ENCODE measurements at regions not wholly inside any gene's neighbourhood (a gene's known extent, or its start where the extent isn't known, plus 50 kb on each side); places are given as distances from the start of the nearest gene placed in this dataset.

DNA sequence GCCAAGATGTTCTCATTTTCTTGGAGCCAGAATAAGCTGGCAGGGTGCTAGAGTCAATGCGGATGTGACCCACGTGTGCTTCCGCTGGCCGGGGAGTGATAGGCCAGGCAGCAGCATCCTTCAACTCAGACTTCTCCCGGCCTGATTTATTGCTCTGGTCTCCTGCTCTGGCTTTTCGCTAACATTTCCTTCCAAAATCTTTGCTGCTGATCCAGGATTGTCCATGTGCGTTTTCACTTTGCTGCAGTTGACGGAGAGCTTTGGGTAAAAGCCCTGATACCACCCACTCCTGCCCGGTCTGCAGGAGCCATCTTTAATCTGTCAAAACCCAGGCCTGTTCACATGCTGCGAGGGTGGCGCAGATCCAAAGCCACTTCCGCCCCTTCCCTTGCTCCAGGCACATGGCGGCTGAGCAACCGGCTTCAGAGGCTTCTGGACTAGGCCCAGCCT, 106.8 kb downstream of the CYP26A1 start:
- DNase-seq, result no peak

DNA sequence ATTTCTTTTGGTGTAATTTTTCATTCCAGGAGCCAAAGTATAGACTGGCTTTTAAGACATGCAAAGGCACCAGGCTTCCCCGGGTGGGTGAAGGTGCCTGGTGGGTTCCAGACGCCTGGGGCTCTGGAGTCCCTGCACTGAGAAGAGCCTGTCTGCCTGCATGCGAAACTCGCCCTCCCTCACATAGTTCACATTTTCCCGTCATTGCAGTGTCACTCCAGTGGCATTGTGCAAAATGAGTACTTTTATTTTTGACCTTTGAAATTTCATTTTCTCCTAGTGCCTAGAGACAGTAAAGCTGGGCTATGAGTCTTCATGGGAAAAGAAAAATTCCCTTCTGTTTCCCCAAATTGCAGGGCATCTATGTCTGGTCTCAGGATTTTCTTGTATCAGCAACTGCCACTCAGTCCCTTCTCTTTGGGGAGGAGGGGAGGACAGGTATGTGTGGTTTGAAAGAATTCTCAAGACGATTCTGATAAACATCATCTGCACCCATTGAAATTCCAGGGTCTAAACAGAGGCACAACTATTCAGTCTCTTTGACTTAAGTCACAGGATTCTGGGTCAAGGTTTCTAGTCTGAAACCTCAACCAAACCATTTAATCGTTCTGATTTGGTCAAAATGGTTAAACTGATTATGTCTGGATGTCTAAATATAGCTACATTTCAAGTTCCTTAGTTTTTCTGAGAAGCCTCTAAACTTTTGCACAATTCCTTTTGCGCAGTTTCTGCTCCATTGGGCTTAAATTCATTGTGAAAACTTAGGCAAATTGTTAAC, 107.8 kb downstream of the CYP26A1 start:
- no peak for DNase-seq

DNA sequence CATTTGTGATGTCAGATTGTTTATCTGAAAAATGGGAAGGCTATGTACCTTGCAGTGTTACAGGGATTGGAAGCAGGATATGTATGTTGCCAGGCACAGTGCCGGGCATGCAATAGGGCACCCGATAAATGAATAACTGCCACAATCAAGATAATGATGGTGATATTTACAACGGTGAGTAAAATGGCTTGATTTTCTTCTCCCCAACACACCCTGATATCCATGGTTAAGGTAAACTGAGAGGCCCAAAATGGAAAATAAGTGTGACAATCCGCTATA, 108.3 kb downstream of the CYP26A1 start:
- DNase-seq, result no peak

DNA sequence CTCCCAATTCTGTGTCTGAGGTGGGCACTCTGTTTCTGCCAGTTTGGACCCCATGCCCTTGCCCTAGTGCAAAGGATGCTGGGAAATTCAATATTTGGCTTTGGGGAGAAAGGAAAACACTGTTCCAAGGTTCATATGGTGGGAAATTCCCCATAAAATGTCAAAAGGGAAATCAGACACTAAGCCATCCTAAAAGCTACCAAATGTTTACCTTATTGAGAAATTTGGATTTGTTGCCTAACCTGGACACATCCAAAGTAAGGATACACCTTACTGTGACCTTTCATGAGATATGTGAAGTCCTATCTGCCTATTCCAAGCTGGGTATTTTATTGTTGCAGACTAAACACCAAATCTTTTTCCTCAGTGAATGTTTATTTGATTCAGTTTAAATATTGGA, 109.1 kb downstream of the CYP26A1 start:
- no peak for DNase-seq

DNA sequence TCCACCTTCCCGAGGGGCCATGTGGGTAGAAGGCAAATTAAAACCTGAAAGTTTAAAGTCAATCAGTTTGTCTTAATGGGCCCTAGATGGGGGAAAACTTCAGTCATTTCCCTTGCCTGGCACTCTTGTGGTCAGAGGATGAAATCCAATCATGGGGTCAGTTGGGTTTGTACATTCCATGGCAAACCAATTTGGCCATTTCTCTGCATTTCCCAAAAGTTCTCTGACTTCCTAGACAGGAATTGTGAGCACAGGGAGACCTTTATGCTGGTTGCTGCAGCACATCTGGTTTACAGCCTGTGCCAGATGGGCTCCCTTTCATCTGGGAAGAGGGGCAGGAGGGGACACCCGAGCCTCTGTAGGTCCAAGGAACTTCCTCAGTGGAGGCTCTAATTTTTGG, 113.0 kb downstream of the CYP26A1 start:
- no peak for DNase-seq

DNA sequence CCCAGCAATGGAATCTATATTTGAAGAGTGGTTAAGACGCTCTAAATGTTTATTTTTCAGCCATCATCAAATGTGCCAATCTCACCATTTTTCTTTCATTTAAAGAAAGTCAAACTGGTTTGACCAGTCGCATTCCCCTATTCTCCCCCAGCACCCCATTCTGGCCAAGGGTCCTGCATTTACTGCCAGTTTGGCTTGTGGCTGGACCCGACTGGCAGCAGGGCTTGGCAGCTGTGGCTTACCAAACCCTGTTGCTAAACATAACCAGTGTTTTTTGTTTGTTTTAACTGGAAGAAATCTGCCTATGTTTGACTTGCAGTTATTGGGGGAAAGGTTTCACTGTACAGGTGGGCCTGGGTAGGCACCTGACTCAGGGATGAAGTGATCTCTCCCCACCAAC, 116.3 kb downstream of the CYP26A1 start:
- DNase-seq, result no peak

DNA sequence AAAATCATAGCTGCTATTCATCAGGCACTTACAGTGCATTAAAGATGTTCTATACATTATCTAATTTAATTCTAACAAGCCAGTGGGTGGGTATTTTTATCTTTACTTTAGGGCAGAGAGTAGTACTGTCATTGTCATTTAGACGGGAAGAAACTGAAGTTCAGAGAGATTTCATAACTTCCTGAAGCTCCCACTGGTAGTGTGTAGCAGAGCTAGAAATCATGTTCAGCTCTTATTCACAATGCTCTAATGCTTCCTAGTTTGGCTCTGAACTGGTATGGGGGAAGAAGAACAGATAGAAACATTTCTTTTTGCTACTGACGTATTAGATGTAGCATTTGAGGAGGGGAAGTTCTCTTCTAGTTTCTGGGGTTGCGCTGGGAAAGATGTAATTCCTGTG, 116.7 kb downstream of the CYP26A1 start:
- DNase-seq, result no peak

DNA sequence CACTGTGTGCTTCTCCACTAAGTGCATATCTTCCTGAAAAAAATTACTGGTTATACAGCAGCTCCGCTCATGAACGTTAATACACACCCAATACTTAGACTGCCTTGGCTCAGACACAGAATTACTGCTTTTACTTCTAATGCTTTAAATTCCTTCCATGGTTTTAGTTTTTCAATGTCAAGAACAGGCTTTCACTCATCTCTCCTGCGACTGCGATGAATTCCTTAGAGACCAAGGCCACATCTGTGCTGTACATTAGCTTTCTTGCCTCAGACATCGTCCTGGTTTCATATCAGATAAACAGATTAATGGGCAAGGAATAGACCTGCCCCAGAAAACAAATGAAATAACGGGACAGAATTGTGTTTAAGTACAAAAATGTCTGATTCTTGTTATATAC, 120.2 kb downstream of the CYP26A1 start:
- peak; percentile 71 for DNase-seq

DNA sequence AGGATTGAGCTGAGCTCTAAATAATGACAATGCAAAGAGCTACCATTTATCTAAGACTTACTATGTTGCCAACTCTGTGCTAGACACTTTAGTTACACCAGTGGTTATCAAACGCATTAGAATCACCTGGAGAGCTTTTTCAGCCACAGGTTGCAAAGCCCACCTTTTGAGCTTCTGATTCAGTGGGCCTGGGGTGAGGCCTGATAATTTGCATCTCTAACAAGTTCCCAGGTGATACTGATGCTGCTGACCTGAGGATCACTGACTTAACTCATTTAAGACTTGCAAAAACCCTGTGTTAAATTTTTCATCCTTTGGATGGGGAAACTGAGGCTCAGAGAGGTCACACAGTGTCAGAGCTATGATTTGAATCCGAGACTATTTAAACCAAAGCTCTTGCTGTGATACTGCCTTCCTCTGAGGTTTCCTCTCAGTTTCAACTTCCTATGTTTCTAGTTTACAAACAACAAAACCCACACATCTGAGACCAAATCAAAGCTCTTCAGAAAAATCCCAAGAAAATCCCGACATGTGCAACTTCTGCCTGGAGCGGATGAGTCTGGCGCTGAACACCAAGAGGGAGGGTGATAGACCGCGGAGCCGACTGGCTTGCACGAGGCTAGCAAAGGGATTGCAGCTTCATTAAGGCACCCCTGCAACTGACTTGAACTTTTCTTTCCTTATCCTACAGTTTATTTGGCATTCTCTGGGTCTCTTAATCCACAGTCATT, 124.9 kb downstream of the CYP26A1 start:
- DNase-seq, result no peak

DNA sequence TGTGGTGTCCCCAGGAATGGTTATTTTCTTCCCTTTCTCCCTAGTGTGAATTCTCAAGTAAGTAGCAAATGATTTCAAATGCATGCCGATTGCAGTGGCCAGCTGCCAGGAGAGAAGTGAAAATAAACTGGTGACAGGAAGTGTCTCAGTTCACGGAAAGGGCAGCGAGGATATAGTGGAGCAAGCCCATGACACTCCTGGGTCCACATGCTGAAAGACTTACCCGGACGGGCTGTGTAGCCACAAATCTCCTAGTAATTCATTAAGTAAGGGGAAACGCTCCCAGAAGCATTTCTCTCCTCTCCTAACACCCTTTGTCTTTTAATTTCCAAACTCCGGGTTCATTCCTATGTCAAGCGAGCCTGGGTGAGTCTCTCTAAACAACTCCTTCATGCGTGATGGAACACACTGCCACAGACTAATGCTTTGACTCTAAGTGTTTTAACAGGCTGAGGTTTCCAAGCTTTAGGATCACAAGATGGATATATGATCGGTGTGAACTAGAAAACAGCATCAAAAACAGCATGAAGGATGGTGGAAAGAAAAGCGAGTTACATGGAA, 125.6 kb downstream of the CYP26A1 start:
- DNase-seq, result peak; percentile 88

DNA sequence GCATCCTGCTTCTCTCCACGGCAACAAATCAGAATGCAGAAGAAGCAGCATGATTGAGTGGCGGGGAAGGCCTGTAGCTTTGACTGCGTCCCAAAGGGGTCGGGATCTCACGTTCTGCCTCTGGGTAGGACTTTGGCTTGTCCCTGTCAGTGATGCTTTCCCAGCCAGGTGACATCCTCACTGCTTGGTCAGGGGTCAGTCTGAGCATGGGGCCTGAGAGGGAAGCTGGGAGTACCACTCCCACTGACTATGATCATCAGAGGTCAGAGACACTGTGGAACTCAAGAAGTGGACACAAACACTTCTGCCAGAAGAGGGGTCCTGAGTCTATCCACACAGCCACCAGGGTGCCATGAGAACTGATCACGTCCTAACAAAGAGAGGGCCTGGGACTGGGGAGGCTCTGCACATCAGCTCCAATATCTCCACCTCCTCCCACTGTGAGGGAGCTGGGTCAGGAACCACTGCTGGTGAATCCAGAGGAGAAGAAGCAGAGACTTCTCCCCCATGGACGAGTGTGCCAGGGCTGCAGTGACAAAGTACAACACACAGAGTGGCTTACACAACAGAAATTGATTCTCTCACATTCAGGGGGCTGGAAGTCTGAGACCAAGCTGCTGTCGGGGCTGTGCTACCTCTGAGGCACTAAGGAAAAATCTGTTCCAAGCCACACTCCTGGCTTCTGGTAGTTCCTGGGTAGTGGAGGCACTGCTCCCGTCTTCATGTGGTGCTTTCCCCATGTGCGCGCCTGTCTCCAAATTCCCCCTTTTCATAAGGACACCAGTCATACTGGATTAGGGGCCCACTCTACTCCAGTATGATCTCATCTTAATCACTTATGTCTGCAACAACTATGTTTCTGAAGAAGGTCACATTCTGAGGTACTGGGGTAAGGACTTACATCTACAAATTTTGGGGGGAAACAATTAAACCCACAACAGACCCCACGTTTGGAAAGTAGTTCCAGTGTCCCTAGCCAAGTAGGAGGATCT, 131.1 kb downstream of the CYP26A1 start:
- DNase-seq, result no peak

DNA sequence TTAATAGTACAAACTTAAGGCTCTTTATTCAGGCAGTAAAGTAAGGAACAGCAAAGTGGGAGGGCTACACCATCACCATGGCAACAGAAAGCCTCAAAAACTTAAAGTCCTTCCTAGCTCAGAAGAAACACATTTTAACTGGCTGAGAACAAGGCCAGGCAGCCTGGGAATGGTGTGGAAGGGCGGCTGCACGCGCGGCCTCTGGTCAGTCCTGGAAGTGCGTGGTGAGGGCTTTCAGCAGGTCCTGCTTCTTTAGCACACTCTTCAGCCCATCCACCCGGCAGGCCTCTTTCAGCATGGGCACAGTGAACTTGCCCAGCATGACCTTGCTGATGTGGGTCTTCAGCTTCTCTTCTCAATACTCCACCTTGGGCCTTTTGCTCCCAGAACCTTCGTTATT, 133.0 kb downstream of the CYP26A1 start:
- DNase-seq, result no peak

DNA sequence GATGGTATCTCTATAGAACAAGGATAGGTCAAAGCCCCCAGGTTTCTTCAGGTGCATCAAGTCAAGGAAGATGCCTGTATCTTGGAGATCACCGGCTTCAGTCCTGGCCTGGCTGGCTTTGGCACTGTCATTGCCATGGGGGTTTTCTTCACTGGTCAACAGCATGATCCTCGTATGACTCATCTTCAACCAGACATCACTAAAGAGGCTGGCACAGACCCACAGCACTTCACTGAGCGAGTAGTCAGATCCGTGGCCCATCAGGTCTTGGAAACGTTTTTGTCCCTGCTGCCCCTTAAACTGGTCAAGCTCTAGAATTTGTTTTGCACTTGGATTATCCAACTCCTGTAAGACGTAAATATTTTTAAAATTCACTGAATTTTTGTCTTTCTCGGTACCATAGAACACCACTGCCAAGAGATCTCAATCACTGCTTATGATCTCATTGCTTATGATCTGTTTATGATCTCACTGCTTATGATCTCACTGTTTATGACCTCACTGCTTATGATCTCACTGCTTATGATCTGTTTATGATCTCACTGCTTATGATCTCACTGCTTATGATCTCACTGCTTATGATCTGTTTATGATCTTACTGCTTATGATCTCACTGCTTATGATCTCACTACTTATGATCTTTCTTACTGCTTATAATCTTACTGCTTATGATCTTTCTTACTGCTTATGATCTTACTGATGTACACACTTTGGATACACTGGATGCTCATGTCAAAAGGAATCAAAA, 135.2 kb downstream of the CYP26A1 start:
- DNase-seq, result no peak

DNA sequence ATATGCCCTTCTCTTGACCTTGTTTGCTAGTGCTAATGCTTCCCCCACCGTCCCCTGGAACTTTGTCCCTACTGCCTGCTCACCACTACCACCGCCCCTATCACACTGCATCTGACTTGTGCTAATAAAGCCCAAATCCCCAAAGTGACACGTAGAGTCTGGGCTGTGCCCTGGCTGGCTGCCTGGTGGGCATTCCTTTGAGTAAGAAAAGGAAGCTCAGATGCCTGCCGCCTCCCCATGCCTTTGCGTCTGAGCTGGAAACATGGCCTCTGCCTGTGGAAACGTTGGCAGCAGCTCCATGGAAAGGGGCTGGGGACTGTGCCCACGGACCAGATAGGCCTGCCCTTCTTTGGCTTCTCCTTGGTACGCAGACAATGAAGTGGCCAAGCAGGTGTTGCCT, 138.3 kb downstream of the CYP26A1 start:
- no peak for DNase-seq

DNA sequence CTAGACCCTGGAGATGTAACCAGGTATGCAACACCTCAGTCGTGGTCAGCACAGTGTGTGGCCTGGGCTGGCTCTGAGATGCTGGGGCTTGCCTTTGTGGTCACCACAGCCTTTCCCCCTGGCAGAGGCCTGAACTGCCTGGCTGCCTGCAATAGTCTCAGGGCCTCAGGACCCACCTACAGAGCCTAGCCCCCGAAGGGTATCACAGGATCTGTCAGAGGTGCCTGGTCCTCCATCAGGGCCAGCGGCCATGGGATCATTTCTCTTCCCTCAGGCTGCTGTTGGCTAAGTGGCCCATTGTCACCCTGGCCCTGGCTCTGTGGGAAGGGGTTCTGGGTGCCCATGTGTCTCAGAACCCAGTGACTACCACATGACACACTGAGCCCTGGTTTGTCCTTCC, 141.6 kb downstream of the CYP26A1 start:
- DNase-seq, result no peak

DNA sequence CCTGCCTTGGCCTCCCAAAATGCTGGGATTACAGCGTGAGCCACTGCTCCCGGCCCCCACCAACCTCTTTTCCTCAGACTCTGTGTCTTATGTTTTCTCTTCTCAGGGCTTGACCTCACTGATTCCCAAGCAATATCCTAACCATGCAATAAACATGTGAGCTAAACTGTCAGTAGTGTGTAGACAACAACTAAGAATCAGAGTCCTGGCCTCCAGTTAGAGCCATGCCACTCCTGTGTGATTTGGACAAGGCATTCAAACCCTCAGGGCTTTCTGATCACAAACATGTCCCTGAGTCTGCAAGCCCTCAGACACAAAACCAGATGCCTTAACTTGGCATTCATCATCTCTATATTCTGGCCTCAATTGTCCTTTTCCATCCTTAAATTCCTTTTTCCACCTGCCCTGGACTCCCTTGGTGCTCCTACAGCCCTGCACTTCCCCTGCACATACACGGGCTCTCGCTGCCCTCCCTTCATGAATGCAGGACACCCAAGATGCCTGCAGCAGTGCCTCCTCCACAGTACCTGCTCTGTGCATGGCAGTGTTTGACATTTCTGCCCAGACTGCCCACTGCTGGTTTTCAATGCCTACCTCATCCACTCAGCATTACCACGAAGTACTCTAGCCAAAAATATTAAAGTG, 142.8 kb downstream of the CYP26A1 start:
- no peak for DNase-seq

DNA sequence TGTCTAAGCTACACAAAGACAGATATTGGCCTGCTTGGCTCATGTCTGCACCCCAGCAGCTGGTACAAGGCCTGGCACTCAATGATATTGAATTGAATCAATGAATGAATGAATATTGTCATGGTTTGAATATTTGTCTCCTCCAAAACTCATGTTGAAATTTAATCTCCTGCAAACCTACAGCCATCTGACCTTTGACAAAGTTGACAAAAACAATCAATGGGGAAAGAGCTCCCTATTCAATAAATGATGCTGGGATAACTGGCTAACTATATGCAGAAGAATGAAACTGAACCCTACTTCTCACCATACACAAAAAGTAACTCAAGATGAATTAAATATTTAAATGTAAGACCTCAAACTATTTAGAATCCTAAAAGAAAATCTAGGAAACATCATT, 144.7 kb downstream of the CYP26A1 start:
- no peak for DNase-seq

DNA sequence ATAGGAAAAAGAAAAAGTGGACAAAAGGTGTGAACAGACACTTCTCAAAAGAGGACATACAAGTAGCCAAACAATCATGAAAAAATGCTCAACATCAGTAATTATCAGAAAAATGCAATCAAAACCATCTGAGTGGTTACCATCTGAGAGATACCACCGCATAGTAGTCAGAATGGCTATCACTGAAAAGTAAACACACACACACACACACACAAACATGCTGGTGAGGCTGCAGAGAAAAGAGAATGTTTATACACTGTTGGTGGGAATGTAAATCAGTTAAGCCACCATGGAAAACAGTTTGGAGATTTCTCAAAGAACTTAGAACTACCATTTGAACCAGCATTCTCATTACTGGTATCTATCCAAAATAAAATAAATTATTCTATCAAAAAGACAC, 145.7 kb downstream of the CYP26A1 start:
- DNase-seq, result no peak

DNA sequence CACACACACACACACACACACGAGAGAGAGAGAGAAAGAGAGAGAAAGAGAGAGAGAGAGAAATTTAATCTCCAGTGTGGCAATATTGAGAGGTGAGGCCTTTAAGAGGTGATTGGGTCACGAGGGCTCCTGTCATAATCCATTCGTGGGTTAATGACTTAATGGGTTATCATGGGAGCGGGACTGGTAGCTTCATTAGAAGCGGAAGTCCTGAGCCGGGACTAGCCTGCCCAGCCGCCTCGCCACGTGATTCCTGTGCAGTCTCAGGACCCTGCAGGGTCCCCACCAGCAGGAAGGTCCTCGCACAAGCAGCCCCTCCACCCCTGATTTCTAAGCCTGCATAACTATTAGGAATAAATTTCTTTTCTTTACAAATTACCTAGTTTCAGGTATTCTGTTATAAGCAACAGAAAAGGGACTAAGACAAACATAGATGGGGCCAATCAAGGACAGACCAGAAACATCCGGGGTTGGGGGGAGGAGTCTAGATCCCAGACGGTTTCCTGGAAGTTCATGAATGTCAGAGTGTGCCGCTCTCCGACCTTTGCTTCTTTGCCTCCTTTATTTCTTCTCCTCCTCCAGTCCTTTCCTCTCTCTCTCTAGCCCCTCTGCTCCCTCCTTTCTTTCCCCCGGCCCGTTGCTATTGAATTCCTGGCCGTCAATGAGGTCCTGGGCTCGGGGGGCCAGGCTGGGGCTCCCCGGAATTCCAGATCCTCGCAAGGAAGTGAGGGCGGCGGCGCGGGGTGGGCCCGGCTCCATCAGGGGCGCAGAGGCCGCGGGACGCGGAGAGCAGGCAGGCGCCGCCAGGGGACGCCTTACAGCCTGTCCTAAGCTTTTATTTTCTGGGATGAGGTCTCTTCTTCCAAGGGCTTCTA, 146.8 kb downstream of the CYP26A1 start:
- no peak for DNase-seq

DNA sequence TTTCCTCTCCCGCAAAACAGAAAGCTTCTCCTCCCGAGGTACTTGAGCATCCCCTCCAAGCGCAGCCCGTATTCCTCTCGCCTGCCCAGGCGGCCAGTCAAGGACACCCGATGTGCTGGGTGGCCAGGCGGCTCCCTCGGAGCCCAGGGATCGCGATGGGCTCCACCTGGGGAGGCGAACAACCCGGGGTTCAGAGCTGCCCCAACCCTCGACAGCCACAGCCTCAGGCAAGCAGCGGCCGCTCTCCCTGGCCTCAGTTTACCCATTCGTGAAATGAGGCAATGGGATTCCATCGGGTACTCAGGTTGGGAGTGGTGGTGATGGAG, 147.4 kb downstream of the CYP26A1 start:
- no peak for DNase-seq

DNA sequence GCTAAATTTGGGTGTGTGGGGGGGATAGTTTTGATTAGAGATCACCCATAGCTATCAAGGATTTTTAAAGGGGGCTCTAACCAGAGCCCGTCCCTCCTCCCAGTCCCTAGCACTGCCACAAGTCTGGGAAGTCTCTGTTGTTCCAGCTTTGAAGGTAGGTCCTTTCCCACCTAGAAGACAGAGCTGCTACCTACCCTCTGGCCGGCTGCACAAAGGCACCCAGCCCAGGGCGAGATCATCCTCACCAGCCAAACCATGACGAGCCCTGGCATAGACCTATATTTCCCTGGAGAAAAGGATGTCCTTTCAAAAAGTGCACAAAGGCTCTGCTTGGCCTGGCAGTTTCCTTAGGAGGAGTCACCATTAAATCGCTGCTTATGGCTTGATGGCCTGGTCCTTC, 147.8 kb downstream of the CYP26A1 start:
- DNase-seq, result no peak
